BE2C (cell line): ENCODE measurements at regions not wholly inside any gene's neighbourhood (a gene's known extent, or its start where the extent isn't known, plus 50 kb on each side); places are given as distances from the start of the nearest gene placed in this dataset.
"Not testable (repeated sequence)": the region's sequence is repeated elsewhere in the genome, so short reads cannot be mapped to it uniquely, and the experiment has no call there.

Experiments
- DNase-seq: peaks from one replicate; pipeline ENCODE4 v3.0.0-alpha.2; 2020
- H3K27me3 ChIP-seq: fragments of 250-450 bp; sonication (Bioruptor Pico); 2 replicates; pipeline ENCODE4 v1.5.1; 2020; ENCODE audit warnings: mild to moderate bottlenecking
- H3K36me3 ChIP-seq: fragments of 250-450 bp; sonication (Bioruptor Pico); 2 replicates; pipeline ENCODE4 v1.5.1; 2020; ENCODE audit warnings: mild to moderate bottlenecking
- H3K4me1 ChIP-seq: fragments of 250-450 bp; sonication (Bioruptor Pico); 2 replicates; pipeline ENCODE4 v1.5.1; 2020
- H3K4me3 ChIP-seq: 2 replicates; pipeline ENCODE4 v1.5.1; 2011; ENCODE audit warnings: low read depth, low read length
- H3K9me3 ChIP-seq: fragments of 250-450 bp; sonication (Bioruptor Pico); 2 replicates; pipeline ENCODE4 v1.5.1; 2020
- TF ChIP-seq, protein P1 (sequence below): IDR thresholded peaks from 2 replicates; pipeline ENCODE4 v1.5.1; 2012; ENCODE audit warnings: mild to moderate bottlenecking, low read depth, low read length

DNA sequence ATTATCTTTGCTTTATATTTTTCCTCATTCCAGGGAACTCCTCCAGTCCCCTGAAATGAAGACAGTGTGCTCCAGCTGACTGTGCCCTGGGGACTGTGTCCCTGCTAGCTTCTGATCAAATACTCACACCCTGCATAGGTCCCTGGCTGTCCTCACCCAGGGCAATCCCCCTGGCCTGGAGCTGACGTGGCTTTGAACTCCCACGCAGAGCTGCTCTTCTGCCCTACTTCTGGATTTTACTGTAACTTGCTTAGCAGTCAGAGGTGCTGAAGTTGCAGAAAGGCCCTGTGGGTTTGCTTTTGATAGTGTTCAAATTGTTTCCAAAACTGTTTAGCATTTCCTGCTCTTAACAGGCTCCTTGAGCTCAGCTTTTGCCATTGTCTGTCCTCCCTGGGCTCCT lies 186.5 kb downstream of the FASLG start:
- TF ChIP-seq, protein P1, sequence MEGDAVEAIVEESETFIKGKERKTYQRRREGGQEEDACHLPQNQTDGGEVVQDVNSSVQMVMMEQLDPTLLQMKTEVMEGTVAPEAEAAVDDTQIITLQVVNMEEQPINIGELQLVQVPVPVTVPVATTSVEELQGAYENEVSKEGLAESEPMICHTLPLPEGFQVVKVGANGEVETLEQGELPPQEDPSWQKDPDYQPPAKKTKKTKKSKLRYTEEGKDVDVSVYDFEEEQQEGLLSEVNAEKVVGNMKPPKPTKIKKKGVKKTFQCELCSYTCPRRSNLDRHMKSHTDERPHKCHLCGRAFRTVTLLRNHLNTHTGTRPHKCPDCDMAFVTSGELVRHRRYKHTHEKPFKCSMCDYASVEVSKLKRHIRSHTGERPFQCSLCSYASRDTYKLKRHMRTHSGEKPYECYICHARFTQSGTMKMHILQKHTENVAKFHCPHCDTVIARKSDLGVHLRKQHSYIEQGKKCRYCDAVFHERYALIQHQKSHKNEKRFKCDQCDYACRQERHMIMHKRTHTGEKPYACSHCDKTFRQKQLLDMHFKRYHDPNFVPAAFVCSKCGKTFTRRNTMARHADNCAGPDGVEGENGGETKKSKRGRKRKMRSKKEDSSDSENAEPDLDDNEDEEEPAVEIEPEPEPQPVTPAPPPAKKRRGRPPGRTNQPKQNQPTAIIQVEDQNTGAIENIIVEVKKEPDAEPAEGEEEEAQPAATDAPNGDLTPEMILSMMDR: no peak
- DNase-seq: no peak
- Histone ChIP-seq H3K4me1 (peaks cover 7% of the 10 kb centered on the region), H3K4me3 (no peak overlapping the region), H3K36me3 (no peaks in the 10 kb centered on the region), H3K27me3 (no peaks in the 10 kb centered on the region), H3K9me3 (no peaks in the 10 kb centered on the region)

DNA sequence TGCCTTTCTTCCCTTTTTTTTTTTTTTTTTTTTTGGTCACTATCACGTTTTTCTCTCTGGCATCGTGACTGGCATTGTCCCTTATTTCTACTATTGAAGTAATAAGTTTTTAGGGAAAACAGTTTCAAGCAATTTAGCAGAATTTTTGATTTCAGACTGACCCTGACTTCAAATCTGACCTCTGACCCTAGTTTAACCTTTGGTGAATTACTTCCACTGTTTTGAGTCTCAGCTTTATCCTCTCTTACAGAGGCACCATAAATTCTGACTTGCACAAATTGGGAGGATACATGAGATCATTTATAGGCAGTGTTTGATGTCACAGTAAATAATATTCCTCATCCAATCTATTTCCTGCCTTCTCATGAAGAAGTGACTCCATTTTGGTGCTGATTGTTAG lies 187.0 kb downstream of the FASLG start:
- Histone ChIP-seq H3K4me3 (no peak overlapping the region), H3K4me1 (peaks cover 8% of the 10 kb centered on the region), H3K36me3 (no peaks in the 10 kb centered on the region), H3K9me3 (no peaks in the 10 kb centered on the region), H3K27me3 (no peaks in the 10 kb centered on the region)
- no peak for DNase-seq
- TF ChIP-seq, protein P1: no peak

- H3K36me3 ChIP-seq, DNase-seq, H3K9me3 ChIP-seq: not testable (repeated sequence)
Observed at GRCh38 chr1:172847814-172848213, 188.9 kb downstream of the FASLG start.

DNA sequence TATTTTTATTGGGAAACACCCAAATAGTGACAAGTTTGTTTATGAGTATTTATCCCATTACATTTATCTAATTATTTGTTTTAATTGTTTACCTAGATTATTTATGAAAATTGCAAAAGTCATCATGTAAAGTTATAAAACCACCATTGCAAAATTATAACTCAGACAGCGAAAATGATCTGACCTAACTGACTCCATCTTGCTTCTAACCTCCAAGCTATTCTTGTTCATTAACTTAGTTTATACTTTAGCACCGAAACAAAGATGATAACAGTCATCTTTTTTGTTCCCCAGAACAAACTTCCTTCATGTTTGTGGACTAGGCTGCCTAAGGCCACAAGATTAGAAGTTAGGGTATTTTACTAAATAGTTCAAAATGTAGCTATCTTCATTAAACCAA lies 190.8 kb downstream of the FASLG start:
- no peak for DNase-seq
- TF ChIP-seq, protein P1: no peak
- no peak overlapping the region for H3K4me3 ChIP-seq
- H3K4me1 ChIP-seq: peaks cover 10% of the 10 kb centered on the region
- H3K9me3 ChIP-seq: no peaks in the 10 kb centered on the region
- H3K27me3 ChIP-seq: no peaks in the 10 kb centered on the region
- no peaks in the 10 kb centered on the region for H3K36me3 ChIP-seq

More at GRCh38 chr1:172847814-172848213, 188.9 kb downstream of the FASLG start:
- not testable (repeated sequence) for H3K27me3 ChIP-seq, H3K4me3 ChIP-seq
- peaks cover 14% of the 10 kb centered on the region for H3K4me1 ChIP-seq

GRCh38 chr1:172851077-172851476 lies 192.2 kb downstream of the FASLG start:
- Histone ChIP-seq H3K4me1 (peaks cover 10% of the 10 kb centered on the region), H3K4me3 (peak overlapping the region; percentile 40), H3K9me3 (no peaks in the 10 kb centered on the region), H3K36me3 (no peaks in the 10 kb centered on the region), H3K27me3 (no peaks in the 10 kb centered on the region)
- TF ChIP-seq, protein P1: peak; percentile 23
- peak; percentile 89 for DNase-seq

GRCh38 chr1:172851856-172852255 lies 193.0 kb downstream of the FASLG start:
- no peaks in the 10 kb centered on the region for H3K36me3 ChIP-seq
- H3K4me3 ChIP-seq: peak overlapping the region; percentile 40; the same call in 1 of the 2 replicates
- no peaks in the 10 kb centered on the region for H3K9me3 ChIP-seq
- H3K27me3 ChIP-seq: no peaks in the 10 kb centered on the region
- DNase-seq: peak; percentile 37
- TF ChIP-seq, protein P1: no peak
- H3K4me1 ChIP-seq: peaks cover 10% of the 10 kb centered on the region

DNA sequence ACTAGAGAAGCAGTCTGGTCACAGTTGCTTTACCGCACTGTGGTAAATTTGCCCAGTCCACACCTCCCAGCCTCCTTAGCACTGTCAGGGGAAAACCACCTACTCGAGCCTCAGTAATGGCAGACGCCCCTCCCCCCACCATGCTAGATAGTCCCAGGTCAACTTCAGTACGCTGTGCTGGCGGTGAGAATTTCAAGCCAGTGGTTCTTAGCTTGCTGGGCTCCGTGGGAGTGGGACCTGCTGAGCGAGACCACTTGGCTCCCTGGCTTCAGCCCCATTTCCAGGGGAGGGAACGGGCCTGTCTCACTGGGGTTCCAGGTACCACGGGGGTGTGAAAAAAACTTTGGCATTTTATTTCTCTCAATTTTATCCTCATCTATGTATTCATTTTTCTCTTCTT lies 194.8 kb downstream of the TNFSF18 start:
- not testable (repeated sequence) for H3K4me3 ChIP-seq, DNase-seq, H3K27me3 ChIP-seq, H3K4me1 ChIP-seq, H3K36me3 ChIP-seq, H3K9me3 ChIP-seq
